ENCODE measurements at regions not wholly inside any gene's neighbourhood (a gene's known extent, or its start where the extent isn't known, plus 50 kb on each side); places are given as distances from the start of the nearest gene placed in this dataset.

- TF ChIP-seq GATA3 (IDR thresholded peaks at IDR 0.05; ENCODE audit: low read depth, low read length) (no peak), GATA2 (IDR thresholded peaks at IDR 0.05; ENCODE audit: low read depth, low read length) (no peak)
Observed at GRCh38 chr13:97127842-97128241, 94.3 kb upstream of the MBNL2 start.
